DMS153 treated with DMSO at 0.1 percent for 48 hours (cell line): ENCODE measurements at regions not wholly inside any gene's neighbourhood (a gene's known extent, or its start where the extent isn't known, plus 50 kb on each side); places are given as distances from the start of the nearest gene placed in this dataset.

Experiments
- DNase-seq: peaks from one replicate; lab custom pipeline; 2025; ENCODE audit not compliant: unreplicated experiment; lab: John Stamatoyannopoulos, UW

DNA sequence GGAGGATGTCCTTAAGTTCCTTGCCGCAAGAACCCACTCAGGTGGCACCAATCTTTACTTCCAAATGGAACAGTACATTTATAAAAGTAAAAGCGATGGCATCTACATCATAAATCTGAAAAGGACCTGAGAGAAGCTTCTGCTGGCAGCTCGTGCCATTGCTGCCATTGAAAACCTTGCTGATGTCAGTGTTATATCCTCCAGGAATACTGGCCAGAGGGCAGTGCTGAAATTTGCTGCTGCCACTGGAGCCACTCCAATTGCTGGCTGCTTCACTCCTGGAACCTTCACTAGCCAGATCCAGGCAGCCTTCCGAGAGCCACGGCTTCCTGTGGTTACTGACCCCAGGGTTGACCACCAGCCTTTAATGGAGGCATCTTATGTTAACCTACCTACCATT lies 191.7 kb downstream of the TRIM27 start:
- DNase-seq, result no peak

DNA sequence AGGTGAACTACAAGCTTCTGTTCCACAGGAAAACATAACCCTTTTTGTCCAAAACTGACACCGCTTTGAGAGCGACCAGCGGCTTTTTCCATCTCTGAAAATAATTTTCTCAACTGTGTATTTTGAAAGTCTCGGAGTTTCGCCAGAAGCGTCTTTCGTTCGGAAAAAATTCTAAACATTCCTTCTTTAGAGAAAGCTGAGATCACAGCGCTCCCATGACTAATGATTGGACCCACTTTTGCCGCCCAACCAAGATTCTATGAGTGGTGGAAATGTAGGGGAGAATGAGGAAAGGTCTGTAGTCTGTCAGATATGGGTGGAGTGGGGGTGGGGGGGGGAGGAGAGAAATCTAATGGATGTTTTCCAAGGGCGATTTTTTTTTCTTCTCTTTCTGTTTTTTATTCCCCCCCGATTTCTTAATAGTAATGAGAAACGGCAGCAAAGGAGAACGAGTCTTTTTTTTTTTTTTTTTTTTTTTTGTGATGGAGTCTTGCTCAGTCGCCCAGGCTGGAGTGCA lies 189.3 kb downstream of the TRIM27 start:
- no peak for DNase-seq

DNA sequence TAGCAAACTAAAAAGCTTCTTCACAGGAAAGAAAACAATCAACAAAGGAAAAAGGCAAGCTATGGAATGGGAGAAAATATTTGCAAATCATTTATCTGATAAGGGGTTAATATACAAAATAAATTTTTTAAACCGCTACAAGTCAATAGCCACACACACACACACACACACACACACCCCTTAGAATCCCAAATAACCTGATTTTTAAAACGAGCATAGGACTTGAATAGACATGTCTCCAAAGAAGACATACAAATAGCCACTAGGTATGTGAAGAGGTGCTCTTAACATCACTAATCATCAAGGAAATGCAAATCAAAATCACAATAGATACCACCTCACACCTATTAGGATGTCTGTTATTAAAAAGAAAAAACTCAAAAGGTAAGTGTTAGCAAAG lies 187.7 kb downstream of the TRIM27 start:
- DNase-seq, result no peak

DNA sequence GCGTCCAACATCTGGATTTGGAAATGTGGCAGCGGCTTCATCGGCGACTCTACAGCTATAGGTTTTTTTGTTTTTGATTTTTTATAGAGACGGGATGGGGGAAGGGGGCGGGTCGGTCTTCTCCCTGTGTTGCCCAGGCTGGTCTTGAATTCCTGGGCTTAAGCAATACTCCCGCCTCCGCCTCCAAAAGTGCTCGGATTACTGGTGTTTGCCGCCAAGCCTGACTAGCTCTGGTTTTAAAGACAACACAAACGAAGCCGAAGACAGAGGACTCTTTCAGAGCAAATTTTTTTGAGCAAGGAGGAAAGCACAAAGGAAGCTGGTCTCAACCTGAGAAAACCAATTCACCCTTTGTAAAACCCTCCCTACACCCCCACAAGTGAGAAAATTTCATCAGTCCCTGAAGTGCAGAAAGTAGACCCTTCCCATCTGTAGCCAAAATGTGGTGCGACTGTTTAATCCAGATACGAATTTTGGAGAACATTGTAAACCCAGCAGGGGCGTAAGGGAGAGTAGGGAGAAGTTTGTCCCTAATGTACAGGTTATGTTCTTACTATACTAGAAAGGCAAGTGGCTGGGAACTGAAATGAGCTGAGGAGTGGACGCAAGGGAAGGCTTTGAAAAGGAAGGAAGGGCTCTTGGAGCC lies 185.9 kb downstream of the TRIM27 start:
- DNase-seq, result no peak

DNA sequence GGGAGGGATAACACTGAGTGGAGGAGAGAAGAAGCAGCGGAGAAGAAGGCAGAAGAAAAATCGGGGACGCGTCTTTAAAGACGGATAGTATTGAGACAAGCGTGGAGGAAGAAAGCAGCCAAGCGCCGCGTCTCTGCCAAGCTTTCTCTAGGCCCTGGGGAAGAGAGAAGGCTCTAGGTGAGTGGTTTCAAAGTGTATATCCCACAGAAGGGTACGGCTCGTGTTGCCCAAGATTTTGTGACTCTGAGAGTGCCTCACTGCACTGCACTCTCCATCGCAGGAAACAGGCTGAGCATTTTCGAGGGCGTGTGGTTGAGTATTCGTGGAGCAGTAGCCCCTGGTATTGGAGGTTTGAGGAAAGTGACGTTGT lies 185.4 kb downstream of the TRIM27 start:
- no peak for DNase-seq

DNA sequence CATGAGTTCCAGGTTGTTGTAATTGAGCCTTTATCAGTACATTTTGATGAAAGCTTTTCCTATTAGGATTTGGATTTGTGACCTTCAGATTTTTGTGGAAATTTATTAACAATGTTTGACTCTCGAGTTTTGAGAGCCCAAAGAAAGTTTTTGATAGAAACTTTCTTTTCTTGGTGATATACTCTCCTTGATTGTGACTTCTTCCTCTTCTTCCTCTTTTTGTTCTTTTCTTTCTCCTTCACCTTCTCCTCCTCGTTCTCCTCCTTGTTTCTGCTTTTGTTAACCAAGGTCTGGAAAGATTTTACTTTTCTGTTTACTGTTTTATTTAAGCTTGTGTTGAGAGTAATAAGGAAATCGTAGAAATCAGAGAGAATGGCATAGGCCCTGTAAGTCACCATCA lies 182.4 kb downstream of the TRIM27 start:
- no peak for DNase-seq

DNA sequence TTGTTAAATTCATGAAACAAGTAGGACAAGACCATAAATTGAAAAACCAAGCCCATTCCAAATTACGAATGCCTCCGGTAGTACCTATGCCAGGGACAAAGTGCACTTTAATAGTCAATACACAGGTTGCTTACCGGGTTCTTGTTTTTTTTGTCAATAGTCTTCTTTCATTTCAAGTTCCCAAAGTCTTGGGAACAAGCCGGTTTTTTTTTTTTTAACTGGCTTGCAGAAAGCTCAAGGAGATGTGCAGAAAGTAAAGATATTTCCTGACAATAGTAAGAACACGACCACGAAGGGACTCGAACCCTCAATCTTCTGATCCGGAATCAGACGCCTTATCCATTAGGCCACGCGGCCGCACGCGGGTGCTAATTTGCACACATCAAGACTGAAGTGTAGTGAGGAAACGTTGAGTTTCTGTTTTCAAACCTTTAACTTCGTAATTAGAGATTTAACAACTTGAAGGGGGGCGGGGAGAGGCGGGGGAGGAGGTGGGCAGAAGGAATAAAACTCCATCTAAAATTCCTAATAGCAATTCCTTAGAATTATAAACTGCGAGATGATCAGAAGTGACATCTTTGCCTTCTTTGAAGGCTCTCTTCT lies 181.0 kb downstream of the TRIM27 start:
- no peak for DNase-seq

DNA sequence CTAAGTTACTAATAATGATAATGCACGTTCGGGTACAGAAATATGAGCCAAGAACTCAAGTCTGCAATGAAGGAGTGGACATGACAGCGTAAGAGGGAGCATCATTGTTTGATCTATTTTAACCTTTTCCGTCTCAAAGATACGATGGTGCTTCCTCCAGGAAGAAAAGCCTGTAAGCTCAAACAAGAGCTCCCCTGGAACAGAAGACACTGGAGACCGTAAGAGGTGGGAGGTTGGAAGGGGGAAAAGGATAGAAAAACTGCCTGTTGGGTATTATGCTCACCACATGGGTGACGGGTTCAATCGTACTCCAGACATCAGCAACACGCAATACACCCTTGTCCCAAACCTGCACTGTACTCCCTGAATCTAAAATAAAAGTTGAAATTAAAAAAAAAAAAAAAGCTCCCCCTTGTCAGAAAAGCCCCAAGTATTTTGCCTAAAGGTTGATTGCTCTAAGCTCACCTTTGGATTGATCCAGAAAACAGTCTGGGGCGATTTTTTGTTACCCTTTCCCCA lies 180.5 kb downstream of the TRIM27 start:
- DNase-seq, result no peak

DNA sequence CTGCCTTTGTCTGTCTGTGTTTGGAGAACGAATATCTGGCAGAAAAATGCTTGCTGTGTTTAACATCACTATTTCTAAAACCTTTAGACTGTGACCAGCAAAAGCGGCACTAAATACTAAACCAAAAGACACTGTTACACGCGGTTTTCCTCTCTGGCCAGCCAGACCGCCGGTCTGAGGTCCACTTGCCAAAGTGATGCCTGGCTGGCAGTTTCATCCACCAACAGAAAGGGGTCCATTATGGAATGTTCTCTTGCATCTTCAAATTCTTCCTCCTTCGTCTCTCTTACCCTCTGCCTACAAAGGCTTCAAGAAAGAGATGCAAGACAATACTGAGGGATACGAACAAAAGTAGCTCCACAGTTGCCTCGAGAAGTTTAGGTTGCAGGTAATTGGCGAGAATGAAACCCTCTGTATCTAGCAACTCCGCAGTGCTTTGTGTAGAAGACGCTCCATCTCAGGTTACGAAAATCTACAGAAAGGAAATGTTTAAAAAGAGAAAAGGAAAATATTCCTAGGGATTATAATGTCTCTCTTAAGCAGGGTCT lies 176.6 kb downstream of the TRIM27 start:
- DNase-seq, result no peak

DNA sequence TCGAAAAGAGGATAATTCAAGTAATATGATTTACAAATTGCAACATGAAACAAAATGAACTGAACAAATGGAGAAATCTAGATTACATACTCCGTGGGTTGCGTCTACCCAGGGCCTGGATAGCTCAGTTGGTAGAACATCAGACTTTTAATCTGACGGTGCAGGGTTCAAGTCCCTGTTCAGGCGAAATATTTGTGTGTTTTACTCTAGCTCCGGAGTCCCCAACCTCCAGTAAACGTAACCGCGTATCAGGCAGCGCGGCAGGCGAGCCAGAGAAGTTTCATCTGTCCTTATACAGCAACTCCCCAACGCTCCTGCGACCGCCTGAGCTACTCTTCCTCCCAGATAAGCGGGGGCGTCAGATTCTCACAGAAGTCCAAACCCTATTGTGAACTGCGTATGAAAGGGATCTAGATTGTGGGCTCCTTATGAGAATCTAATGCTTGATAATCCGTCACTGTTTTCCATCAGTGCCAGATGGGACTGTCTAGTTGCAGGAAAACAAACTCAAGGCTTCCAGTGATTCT lies 176.1 kb downstream of the TRIM27 start:
- no peak for DNase-seq

DNA sequence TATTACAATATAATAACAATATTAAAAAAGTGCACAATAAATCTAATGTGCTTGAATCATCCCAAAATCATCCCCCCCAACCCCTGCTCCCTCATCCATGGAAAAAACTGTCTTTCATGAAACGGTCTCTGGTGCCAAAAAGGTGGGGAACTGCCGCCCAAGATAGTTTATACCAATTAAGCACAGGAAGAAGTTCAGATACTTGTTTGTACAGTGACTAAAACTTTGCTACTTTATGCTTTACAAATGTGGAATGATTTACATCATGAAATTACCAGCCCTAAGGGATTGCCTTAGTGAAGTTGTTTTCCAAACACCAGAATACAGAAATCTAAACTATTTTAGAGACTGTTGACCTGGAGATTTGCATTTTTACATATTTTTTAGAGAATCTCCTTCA lies 175.6 kb downstream of the TRIM27 start:
- no peak for DNase-seq

DNA sequence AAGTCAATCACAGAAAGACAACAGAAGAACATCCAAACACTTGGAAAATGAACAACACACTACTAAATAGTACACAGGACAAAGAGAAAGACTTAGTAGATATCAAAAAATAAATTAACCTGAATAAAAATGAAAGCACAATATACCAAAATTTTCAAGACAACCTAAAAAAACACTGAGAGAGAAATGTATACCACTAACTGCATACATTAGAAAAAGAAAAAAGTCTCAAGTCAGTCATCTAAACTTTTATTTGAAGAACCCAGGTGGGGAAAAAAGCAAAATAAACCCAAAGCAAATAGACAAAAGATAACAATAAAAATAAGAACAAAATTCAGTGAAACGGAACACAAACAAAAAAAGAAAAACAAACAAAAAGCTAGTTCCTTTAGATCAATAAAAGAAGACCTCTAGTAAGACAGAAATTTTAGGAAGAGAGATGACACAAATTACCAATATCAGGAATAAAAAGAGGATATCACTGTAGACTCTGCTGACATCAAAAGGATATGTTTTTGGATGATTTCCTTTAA lies 172.8 kb downstream of the TRIM27 start:
- no peak for DNase-seq

DNA sequence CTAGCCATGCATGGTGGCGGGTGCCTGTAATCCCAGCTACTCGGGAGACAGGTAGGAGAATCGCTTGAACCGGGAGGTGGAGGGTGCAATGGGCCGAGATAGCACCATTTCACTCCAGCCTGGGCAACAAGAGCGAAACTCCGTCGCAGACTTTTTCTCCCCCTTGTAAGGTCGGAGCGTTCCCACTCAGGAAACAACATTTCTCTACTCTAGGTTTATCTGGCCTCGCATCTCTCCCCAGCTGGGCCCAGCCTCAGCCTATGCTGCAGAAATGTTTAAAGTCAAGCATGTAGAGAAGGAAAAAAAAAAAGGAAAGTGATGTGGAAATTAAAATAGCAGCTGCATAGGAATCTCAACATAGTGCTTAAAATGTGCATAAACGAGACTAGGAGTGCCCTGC lies 172.3 kb downstream of the TRIM27 start:
- no peak for DNase-seq

DNA sequence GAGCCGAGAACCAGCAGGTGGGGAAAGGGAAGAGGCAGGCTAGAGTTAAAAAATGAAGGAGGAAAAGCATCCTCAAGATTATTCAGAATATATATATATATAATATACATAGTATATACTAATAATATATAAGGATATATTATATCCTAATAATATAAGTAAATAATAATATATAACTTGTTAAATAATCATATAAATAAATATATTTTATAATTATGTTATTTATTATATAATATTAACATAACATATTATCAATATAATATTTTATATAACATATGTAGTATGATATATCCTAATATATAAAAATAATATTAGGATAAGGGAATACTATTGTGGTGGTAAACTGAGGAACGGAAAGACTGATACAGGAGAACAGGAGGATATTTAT lies 171.8 kb downstream of the TRIM27 start:
- no peak for DNase-seq

DNA sequence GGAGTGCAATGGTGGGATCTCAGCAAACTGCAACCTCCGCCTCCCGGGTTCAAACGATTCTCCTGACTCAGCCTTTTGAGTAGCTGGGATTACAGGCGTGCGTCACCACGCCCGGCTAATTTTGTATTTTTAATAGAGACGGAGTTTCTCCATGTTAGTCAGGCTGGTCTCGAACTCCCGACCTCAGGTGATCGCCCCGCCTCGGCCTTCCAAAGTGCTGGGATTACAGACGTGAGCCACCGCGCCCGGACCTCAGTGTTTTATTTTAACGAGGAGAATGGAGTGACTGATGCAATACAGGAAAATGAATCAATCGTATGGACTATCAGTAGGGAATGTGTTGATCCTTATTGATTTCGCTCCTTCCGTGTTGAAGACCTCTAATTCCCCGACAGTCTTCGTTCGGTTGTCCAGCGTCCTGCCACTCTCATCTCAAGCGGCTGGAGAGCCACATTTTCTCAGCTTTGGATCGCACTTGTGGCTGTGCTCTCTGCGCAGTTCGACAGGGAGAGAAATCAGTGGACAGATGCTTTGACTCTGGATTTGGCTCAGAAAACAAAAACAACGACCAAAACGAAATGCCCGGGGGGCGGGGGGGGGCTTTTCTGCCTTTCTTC lies 166.2 kb downstream of the TRIM27 start:
- DNase-seq, result no peak

DNA sequence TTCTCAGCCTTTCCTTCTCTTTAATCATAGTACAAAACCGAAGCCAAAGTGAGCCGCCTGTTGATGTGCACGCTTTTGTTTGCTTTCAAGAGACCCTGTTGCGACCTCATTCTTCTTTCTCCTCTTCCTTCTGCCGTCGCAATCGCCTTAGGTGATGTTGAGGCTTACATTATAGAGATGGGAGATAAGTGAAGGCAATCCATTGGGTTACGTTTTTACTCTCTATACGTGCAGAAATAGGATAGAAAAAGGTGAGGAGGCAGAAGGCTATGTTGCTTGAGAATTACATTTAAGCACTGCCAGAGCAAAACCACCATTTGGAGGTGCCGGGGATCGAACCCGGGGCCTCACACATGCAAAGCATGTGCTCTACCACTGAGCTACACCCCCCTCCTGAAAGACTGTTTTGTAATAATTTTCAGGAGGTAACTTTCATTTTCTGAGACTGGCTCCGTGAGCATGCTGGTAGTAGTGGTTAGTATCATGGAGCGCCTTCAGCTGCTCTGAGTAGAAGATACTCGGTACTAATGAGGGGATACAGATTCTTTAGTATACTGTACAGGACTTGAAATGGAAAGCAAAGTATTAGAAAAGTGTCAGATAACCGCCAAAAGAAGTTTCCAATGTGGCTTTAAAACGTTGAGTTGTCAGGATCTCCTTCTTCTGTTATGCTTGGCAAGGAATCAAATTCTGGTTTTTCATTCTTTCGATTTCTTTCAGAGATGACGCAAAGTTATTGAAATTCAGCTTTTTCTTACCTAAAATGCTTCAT lies 165.6 kb downstream of the TRIM27 start:
- no peak for DNase-seq

DNA sequence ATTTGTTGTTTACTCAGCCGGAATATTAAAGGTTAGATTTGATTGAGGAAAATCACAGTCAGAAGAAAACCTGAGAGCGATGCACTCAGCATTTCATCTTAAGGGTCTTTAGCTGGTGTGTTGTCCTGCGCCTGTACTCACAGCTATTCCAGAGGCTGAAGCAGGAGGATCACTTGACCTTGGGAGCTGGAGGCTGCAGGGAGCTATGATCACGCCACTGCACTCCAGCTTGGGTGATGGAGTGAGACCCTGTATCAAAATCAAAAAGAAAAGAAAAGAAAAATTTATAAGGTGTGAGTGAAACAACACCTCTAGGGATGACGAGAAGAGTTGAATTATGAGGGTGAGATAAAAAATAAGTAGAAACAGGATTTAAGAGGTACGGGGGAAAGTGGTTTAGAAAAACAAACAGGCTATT lies 165.0 kb downstream of the TRIM27 start:
- DNase-seq, result no peak

DNA sequence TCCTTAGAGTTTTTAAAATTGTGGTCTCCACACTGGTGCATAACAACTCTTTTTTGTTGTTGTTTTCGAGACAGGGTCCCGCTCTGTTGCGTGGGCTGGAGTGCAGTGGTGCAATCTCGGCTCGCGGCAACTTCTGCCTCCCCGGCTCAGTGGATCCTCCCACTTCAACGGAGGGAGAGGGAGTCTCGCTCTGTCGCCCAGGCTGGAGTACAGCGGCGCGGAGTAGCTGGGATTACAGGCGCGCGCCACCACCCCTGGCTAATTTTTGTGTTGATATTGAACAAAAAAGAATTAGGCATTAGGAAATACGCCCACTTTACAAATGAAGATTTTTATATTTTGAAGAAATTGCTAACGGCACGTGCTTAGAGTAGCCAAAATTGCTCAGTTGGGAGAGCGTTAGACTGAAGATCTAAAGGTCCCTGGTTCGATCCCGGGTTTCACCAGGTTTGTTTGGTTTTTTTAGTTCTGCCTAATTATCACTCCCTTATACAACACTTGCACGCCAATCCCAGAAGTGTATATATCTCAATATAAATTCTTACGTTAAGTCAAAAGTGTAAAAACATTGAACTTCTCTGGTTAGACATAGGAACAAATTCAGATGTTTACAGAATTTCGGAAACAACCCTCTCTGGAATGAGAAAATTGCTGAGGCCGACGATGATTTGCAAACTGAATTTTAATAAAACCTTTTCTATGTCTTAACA lies 159.6 kb downstream of the TRIM27 start:
- no peak for DNase-seq

DNA sequence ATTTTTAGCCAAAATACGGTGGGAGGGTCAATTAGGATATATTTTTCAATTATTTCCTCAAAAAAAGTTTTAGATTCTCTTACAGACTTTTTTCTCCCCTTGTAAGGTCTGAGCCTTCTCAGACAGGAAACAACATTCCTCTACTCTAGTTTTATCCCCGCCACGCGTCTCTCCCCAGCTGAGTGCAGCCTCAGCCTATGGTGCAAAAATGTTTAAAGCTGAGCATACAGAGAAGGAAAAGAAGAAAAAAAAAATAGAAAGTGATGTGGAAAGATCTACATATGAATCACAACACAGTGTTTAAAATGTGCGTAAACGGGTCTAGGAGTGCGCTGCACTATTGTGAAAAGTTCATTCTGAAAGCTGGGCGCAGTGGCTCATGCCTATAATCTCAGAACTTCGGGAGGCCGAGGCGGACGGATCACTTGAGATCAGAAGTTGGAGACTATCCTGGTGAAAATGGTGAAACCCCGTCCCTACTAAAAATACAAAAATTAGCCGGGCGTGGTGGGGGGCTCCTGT lies 159.0 kb downstream of the TRIM27 start:
- no peak for DNase-seq

DNA sequence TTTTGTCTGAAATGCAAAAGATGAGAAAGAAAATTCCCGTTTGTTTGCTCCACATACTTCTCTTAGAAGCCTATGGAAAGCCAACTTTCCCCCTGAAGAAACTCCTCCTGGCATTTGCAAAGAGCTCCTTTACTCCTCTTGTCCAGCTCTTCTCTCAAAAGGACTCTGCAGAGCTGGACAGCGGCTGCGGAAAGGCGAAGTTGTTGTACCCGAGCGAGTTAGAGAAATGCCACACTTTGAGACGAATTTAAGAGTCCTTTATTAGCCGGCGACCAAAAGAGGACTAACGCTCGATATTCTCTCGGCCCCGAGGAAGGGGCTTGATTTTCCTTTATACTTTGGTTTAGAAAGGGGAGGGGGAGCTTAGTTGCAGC lies 157.8 kb downstream of the TRIM27 start:
- no peak for DNase-seq
